ENCODE measurements at regions not wholly inside any gene's neighbourhood (a gene's known extent, or its start where the extent isn't known, plus 50 kb on each side); places are given as distances from the start of the nearest gene placed in this dataset.

DNA sequence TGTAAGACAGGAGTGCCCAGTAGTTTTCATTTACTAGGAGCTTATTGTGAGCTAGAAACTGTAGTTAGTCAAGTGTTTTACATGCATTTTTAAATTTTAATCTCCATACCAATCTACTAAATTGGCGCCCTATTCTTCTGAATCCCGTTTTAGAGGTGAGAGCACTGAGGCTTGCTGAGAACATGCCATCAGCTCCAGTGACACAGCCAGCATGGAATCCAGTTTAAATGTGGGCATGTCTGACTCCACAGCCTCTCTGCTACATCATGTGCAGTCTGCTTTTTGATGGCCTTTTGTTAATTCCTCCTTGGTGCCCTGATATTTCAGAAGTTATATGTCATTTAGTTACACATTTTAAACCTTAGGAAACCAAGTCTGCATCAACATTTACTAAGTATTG, 325.4 kb downstream of the DLEU7 start:
- no peaks in the 10 kb centered on the region for H3K9me3 Mint-ChIP-seq
- TF ChIP-seq, protein P1, sequence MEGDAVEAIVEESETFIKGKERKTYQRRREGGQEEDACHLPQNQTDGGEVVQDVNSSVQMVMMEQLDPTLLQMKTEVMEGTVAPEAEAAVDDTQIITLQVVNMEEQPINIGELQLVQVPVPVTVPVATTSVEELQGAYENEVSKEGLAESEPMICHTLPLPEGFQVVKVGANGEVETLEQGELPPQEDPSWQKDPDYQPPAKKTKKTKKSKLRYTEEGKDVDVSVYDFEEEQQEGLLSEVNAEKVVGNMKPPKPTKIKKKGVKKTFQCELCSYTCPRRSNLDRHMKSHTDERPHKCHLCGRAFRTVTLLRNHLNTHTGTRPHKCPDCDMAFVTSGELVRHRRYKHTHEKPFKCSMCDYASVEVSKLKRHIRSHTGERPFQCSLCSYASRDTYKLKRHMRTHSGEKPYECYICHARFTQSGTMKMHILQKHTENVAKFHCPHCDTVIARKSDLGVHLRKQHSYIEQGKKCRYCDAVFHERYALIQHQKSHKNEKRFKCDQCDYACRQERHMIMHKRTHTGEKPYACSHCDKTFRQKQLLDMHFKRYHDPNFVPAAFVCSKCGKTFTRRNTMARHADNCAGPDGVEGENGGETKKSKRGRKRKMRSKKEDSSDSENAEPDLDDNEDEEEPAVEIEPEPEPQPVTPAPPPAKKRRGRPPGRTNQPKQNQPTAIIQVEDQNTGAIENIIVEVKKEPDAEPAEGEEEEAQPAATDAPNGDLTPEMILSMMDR (IDR thresholded peaks at IDR 0.05), result no peak
- no peak overlapping the region for H3K4me3 Mint-ChIP-seq
- Histone ChIP-seq H3K27ac (ENCODE audit: low read length) (no peak overlapping the region), H3K36me3 (ENCODE audit: control insufficient read depth, insufficient read depth, low read length) (no peaks in the 10 kb centered on the region), H3K9me3 (ENCODE audit: control insufficient read depth, insufficient read depth, low read length) (no peaks in the 10 kb centered on the region), H3K4me3 (ENCODE audit: low read length) (no peak overlapping the region), H3K27me3 (ENCODE audit: control insufficient read depth, insufficient read depth, low read length) (no peaks in the 10 kb centered on the region), H3K4me1 (ENCODE audit: control insufficient read depth, insufficient read depth, low read length) (peaks cover 4% of the 10 kb centered on the region)
- DNase-seq (no peak), ATAC-seq (no peak)
- intact Hi-C loops (cut with micrococcal nuclease), result loop anchor here (10.0 kb wide), 1 partner anchor 263 kb away; no protein-coding TSS in a partner anchor
- no peaks in the 10 kb centered on the region for H3K36me3 Mint-ChIP-seq
- H3K27ac Mint-ChIP-seq, result no peak overlapping the region
- 86% methylated on average over 2 of the region's 2 CpGs for WGBS (ENCODE audit: insufficient coverage)
- peaks cover 0 to 14% of the 10 kb centered on the region in 2 donors for H3K4me1 Mint-ChIP-seq
- peaks cover 0 to 4% of the 10 kb centered on the region in 2 donors for H3K27me3 Mint-ChIP-seq (ENCODE audit: low read depth in 2 of 2)

DNA sequence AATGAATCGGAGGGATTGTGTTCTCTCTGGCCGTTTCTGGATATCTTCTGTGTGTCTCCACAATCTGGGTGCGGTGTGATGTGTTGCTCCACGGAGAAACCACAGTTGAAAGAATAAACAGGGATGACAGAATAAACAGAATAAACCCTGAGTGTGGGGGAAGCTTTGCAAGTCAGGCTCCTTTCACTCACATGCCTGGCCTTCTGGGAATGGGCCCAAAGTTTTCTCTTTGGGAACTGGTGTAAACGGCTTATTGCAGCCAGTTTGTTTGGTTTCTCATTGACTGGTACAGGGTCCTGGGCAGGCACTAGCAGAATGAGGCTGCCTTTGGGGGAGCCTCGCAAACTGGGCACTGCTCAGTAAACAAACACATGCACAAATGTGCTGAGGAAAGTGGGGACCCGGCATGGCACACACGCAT, 324.7 kb downstream of the DLEU7 start:
- no peaks in the 10 kb centered on the region for H3K27me3 ChIP-seq (ENCODE audit: control insufficient read depth, insufficient read depth, low read length)
- ATAC-seq (no peak), DNase-seq (no peak)
- Mint-ChIP-seq H3K4me3 (no peak overlapping the region), H3K36me3 (no peaks in the 10 kb centered on the region), H3K27ac (no peak overlapping the region), H3K27me3 (ENCODE audit: low read depth in 2 of 2) (peaks cover 0 to 4% of the 10 kb centered on the region in 2 donors), H3K4me1 (peaks cover 0 to 14% of the 10 kb centered on the region in 2 donors), H3K9me3 (no peaks in the 10 kb centered on the region)
- H3K9me3 ChIP-seq (ENCODE audit: control insufficient read depth, insufficient read depth, low read length), result no peaks in the 10 kb centered on the region
- TF ChIP-seq, protein P1 (IDR thresholded peaks at IDR 0.05), result no peak
- H3K27ac ChIP-seq (ENCODE audit: low read length), result no peak overlapping the region
- intact Hi-C loops (cut with micrococcal nuclease), result loop anchor here (10.0 kb wide), 1 partner anchor 264 kb away; no protein-coding TSS in a partner anchor
- 91% methylated on average over 7 of the region's 8 CpGs for WGBS (ENCODE audit: insufficient coverage)
- H3K4me1 ChIP-seq (ENCODE audit: control insufficient read depth, insufficient read depth, low read length), result no peaks in the 10 kb centered on the region
- no peaks in the 10 kb centered on the region for H3K36me3 ChIP-seq (ENCODE audit: control insufficient read depth, insufficient read depth, low read length)
- no peak overlapping the region for H3K4me3 ChIP-seq (ENCODE audit: low read length)

DNA sequence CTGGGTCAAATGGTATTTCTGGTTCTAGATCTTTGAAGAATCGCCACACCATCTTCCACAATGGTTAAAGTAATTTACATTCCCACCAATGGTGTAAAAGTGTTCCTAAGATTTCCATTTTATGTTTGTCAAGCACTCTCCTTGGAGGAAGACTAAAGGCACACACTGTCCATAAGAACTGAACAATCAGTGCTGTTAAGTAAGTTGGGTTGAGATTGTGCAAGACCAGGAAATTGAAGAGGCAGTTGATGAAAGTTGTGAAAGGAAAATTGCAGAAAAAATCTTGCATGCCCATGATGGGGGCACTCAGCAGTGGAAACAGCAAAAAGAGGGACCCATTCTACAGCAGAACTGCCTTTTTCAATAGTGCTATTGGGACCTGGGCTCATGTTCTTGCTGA, 323.6 kb downstream of the DLEU7 start:
- Histone ChIP-seq H3K9me3 (ENCODE audit: control insufficient read depth, insufficient read depth, low read length) (no peaks in the 10 kb centered on the region), H3K27me3 (ENCODE audit: control insufficient read depth, insufficient read depth, low read length) (no peaks in the 10 kb centered on the region), H3K4me1 (ENCODE audit: control insufficient read depth, insufficient read depth, low read length) (no peaks in the 10 kb centered on the region), H3K4me3 (ENCODE audit: low read length) (no peak overlapping the region), H3K36me3 (ENCODE audit: control insufficient read depth, insufficient read depth, low read length) (no peaks in the 10 kb centered on the region), H3K27ac (ENCODE audit: low read length) (no peak overlapping the region)
- no peak for DNase-seq
- H3K36me3 Mint-ChIP-seq, result no peaks in the 10 kb centered on the region
- no peak overlapping the region for H3K27ac Mint-ChIP-seq
- WGBS (ENCODE audit: insufficient coverage), result no CpG with 5 or more reads among the region's 1 CpG
- TF ChIP-seq, protein P1 (IDR thresholded peaks at IDR 0.05), result no peak
- peaks cover 0 to 14% of the 10 kb centered on the region in 2 donors for H3K4me1 Mint-ChIP-seq
- H3K4me3 Mint-ChIP-seq, result no peak overlapping the region
- ATAC-seq, result no peak
- peaks cover 0 to 4% of the 10 kb centered on the region in 2 donors for H3K27me3 Mint-ChIP-seq (ENCODE audit: low read depth in 2 of 2)
- intact Hi-C loops (cut with micrococcal nuclease), result loop anchor here (10.0 kb wide), 1 partner anchor 265 kb away; no protein-coding TSS in a partner anchor
- no peaks in the 10 kb centered on the region for H3K9me3 Mint-ChIP-seq
